Renal pelvis (tissue), 1 donor: ENCODE measurements at regions not wholly inside any gene's neighbourhood (a gene's known extent, or its start where the extent isn't known, plus 50 kb on each side); places are given as distances from the start of the nearest gene placed in this dataset.
"Not testable (repeated sequence)": the region's sequence is repeated elsewhere in the genome, so short reads cannot be mapped to it uniquely, and the experiment has no call there.

Source experiments
- DNase-seq: peaks from one replicate; pipeline ENCODE4 v3.0.0-alpha.2; 2013

DNA sequence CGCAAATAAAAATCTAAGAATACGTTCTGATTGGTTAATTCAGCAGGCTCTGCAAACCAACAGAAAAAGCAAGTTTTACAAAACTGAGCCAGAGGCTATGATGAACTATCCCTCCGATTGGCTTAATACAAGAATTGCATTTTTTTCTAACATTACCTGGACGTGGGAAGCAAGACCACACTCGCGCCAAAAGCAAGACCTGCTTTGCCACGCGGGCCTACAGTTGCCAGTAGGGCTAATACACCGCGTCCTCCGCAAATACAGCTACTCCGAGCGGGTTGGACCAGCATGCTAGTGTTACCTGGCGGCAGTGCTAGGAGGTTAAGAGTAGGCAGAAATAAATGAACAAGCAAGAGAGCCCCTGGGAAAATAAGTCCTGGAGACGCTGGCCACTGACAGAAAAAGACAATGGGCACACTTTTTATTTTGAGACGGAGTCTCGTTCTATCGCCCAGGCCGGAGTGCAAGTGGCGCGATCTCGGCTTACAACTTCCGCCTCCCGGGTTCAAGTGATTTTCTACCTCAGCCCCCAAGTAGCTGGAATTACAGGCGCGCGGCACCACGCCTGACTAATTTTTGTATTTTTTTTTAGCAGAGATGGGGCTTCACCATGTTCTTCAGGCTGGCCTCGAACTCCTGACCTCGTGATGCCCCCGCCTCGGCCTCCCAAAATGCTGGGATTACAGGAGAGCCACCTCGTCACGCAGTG is 131.9 kb upstream of the BTN3A2 start:
- peak; percentile 71 for DNase-seq

- DNase-seq, result peak; percentile 75
These were observed 131.2 kb upstream of the BTN3A2 start for GRCh38 chr6:26233649-26234420.

GRCh38 chr6:26234421-26235301 is 130.3 kb upstream of the BTN3A2 start:
- peak; percentile 94 for DNase-seq

GRCh38 chr6:26235302-26235670 is 129.7 kb upstream of the BTN3A2 start:
- peak; percentile 48 for DNase-seq

DNA sequence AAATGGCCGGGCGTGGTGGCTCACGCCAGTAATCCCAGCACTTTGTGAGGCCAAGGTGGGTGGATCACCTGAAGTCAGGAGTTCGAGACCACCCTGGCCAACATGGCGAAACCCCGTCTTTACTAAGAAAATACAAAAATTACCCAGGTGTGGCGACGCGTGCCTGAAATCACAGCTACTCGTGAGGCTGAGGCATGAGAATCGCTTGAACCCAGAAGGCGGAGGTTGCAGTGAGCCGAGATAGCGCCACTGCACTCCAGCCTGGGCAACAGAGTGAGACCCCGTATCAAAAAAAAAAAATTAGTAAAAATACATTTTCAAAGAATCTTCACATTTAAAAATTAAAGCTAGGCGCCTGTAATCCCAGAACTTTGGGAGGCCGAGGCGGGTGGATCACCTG is 125.6 kb upstream of the BTN3A2 start:
- DNase-seq, result not testable (repeated sequence)

GRCh38 chr6:26240157-26241032 is 124.6 kb upstream of the BTN3A2 start:
- DNase-seq, result peak; percentile 96

GRCh38 chr6:26241033-26241895 is 123.7 kb upstream of the BTN3A2 start:
- no peak for DNase-seq

GRCh38 chr6:26243132-26243531 is 121.9 kb upstream of the BTN3A2 start:
- no peak for DNase-seq

DNA sequence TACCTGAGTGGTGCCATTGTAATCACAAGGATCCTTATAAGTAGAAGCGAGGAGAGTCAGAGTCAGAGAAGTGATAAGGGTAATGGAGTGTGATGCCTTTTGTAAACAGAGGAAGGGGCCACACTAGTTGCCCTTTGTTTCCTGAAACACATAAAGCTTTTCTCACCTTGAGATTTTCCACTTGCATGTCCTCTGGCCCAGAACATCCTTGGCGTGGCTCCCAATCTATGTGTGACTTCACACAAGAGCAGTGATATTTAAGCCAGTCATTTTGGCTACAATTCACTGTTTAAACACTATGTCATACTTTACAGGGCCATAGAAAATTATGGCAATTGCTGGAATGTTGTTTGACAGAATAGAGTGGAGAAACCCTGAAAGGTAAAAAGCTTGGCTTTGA is 121.2 kb upstream of the BTN3A2 start:
- no peak for DNase-seq

- no peak for DNase-seq
These were observed 118.9 kb upstream of the BTN3A2 start for GRCh38 chr6:26246058-26246457.

- no peak for DNase-seq
These were observed 118.4 kb upstream of the BTN3A2 start for GRCh38 chr6:26246553-26246952.

- no peak for DNase-seq
These were observed 115.4 kb upstream of the BTN3A2 start for GRCh38 chr6:26249707-26249956.

DNA sequence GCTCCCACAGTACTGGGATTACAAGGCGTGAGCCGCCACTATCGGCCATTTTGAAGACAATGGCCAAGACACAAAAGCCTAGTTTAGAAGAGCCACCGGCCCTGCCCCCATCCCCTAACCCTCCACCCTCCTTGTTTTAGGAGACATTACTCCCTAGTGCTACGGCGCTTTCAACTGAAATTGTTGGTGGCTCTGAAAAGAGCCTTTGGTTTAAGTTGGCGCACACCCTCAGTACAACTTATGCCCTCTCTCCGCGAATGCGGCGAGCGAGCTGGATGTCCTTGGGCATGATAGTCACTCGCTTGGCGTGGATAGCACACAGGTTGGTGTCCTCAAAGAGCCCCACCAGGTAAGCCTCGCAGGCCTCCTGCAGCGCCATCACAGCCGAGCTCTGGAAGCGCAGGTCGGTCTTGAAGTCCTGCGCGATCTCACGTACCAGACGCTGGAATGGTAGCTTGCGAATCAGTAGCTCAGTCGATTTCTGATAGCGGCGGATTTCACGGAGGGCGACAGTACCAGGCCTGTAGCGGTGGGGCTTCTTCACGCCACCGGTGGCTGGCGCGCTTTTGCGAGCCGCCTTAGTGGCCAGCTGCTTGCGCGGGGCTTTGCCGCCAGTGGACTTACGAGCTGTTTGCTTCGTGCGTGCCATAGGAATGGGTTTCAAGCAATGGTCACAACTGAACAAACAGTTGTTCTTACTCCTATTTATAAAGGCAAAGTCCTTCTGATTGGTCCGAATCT is 114.9 kb upstream of the BTN3A2 start:
- DNase-seq, result peak; percentile 84

DNA sequence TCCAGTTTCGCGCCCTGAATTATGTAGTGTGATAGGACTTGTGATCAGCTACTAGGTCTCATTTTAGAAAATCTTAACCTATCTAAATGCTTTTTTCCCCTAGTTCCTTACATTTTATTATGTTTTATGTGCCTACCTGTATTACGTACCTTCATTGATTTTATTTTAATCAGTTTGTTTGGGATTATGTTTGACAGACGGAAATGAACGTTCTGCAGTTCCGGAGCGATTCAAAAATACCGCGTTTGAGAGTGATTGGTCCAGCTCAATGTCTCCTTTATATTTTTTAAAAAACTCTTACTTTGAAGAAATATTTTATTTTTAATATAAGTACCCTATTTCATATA is 114.3 kb upstream of the BTN3A2 start:
- DNase-seq, result no peak

GRCh38 chr6:26251354-26252076 is 113.5 kb upstream of the BTN3A2 start:
- DNase-seq, result peak; percentile 94

- DNase-seq, result peak; percentile 9
These were observed 112.9 kb upstream of the BTN3A2 start for GRCh38 chr6:26252077-26252472.

DNA sequence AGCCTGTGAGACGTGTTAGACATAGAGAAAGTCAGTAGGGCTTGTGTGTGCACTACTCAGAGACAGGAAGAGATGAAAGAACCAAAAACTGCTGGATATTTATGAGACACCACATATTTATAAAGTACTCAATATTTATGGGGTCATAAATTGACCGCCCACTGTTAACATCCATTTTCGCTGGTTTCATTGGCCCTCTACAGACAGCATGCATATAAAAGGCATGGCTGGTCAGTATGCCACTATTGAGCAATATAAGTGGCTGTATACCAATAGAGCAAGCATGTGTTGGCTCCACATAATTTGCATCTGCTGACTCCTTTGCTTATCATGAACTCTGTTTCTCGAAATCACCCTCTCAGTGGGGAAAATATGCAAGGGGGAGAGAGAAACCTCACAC is 110.3 kb upstream of the BTN3A2 start:
- DNase-seq, result no peak

DNA sequence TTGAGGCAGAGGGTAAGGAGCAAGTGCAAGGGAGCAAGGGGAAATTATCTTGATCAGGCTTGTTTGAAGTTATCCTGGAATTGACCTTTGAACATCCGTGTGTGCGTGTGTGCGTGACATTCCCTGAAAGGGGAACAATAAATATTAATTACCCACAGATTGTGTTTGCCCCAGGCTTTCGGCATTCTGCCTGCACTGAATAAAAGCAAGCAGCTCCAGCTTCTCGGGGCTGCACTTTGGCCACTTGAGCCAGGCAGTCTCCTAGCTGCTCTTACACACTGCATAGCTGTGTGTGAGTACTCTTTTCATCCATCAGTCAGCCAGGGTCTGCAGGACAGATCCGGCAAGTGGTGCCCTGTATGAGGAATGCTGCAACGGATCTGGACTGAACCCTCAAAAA is 107.7 kb upstream of the BTN3A2 start:
- DNase-seq, result peak; percentile 9

DNA sequence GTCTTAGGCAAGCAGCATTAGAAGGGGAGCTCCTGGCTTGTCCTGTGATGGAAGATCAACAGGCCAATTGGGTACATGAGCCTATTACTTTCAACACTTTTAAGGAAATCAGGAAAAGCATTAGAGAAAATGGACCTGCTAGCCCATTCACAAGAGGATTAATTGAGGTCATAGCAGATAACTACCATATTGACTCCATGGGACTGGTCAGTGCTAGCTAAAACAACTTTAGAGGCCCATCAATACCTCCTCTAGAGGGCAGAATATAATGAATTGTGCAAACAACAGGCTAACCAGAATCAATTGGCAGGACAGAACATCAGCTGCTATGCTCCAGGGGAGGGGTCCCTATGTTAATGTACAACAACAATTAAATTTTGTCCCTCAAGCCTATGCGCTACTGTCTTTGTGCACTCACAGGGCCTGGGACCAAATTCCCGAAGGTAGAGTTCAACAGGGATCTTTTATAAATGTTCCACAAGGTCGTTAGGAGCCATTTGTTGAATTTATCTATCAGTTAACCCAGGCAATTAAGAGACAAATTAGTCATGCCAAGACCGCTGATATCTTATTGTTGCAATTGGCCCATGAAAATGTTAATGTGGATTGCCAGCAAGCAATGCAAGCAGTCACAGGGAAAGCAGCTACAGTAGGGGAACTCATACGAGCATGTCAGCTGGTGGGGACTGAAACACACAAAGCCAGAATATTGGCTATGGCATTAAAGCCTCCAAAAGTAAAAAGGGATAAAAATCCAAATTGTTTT is 106.6 kb upstream of the BTN3A2 start:
- DNase-seq, result no peak
